ENCODE measurements at regions not wholly inside any gene's neighbourhood (a gene's known extent, or its start where the extent isn't known, plus 50 kb on each side); places are given as distances from the start of the nearest gene placed in this dataset.

- TF ChIP-seq, protein P1, sequence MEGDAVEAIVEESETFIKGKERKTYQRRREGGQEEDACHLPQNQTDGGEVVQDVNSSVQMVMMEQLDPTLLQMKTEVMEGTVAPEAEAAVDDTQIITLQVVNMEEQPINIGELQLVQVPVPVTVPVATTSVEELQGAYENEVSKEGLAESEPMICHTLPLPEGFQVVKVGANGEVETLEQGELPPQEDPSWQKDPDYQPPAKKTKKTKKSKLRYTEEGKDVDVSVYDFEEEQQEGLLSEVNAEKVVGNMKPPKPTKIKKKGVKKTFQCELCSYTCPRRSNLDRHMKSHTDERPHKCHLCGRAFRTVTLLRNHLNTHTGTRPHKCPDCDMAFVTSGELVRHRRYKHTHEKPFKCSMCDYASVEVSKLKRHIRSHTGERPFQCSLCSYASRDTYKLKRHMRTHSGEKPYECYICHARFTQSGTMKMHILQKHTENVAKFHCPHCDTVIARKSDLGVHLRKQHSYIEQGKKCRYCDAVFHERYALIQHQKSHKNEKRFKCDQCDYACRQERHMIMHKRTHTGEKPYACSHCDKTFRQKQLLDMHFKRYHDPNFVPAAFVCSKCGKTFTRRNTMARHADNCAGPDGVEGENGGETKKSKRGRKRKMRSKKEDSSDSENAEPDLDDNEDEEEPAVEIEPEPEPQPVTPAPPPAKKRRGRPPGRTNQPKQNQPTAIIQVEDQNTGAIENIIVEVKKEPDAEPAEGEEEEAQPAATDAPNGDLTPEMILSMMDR (tag by site-specific recombination; IDR thresholded peaks at IDR 0.05) = no peak
- TF ChIP-seq TCF7L2 (IDR thresholded peaks at IDR 0.05; ENCODE audit: borderline replicate concordance, low read depth, low read length) (no peak), ZNF549 (tag by site-specific recombination; IDR thresholded peaks at IDR 0.05) (no peak), GFI1B (tag by site-specific recombination; IDR thresholded peaks at IDR 0.05) (no peak), ZFHX2 (tag by site-specific recombination; conservative IDR thresholded peaks at IDR 0.05) (no peak), ZNF133 (tag by site-specific recombination; IDR thresholded peaks at IDR 0.05) (no peak), REST (tag by site-specific recombination; IDR thresholded peaks at IDR 0.05) (no peak), YY1 (tag by site-specific recombination; IDR thresholded peaks at IDR 0.05) (no peak), ZNF449 (tag by site-specific recombination; IDR thresholded peaks at IDR 0.05) (no peak), TRIM28 (IDR thresholded peaks at IDR 0.05; ENCODE audit: borderline replicate concordance, low read length) (no peak)
- TF ChIP-seq, protein P2, sequence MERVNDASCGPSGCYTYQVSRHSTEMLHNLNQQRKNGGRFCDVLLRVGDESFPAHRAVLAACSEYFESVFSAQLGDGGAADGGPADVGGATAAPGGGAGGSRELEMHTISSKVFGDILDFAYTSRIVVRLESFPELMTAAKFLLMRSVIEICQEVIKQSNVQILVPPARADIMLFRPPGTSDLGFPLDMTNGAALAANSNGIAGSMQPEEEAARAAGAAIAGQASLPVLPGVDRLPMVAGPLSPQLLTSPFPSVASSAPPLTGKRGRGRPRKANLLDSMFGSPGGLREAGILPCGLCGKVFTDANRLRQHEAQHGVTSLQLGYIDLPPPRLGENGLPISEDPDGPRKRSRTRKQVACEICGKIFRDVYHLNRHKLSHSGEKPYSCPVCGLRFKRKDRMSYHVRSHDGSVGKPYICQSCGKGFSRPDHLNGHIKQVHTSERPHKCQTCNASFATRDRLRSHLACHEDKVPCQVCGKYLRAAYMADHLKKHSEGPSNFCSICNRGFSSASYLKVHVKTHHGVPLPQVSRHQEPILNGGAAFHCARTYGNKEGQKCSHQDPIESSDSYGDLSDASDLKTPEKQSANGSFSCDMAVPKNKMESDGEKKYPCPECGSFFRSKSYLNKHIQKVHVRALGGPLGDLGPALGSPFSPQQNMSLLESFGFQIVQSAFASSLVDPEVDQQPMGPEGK (tag by site-specific recombination; IDR thresholded peaks at IDR 0.05) = no peak
Measured at GRCh38 chr4:12761694-12762093, 722.4 kb downstream of the RAB28 start.
